K562 (cell line): ENCODE measurements at regions not wholly inside any gene's neighbourhood (a gene's known extent, or its start where the extent isn't known, plus 50 kb on each side); places are given as distances from the start of the nearest gene placed in this dataset.

ENCODE experiments used
- ATAC-seq: fragments of 200-7000 bp; cut with Tn5 transposase; 3 replicates; pipeline ENCODE4 v1.9.1; 2020; ENCODE audit warnings: moderate library complexity
- BruUV-seq: library from RNA; stranded (reverse); fragments of 400-500 nt; replicated peaks from 2 replicates; lab custom pipeline; 2021; lab: Mats Ljungman, UMichigan
- CTCF ChIA-PET: fragments of 300-600 bp; formaldehyde crosslinking; extraction: SDS; loops from one replicate; lab custom pipeline; 2021; ENCODE audit warnings: low intra/inter-chr PET ratio; lab: Yijun Ruan, JAX
- POLR2A ChIA-PET: fragments of 300-600, 350-650 bp; sonication (Branson Sonifier 250); formaldehyde crosslinking; extraction: SDS; loops from one replicate; lab custom pipeline; 2021; ENCODE audit warnings: antibody characterized with exemption, inconsistent platforms; lab: Yijun Ruan, JAX
- DNase-seq, 4 experiments: peaks; one replicate each; pipeline versions ENCODE4 v3.0.0 to v3.0.0-alpha.2; 2011 to 2018; ENCODE audit warnings: low spot score in 3 of 4, mixed read lengths in 3 of 4; ENCODE audit errors: extremely low read depth in 1 of 4
- FAIRE-seq: peaks from 2 replicates; lab custom pipeline; 2011; peaks lifted over from hg19 to GRCh38; lab: Jason Lieb, UNC
- H2AFZ ChIP-seq: 2 replicates; pipeline ENCODE4 v1.6.0; 2011; ENCODE audit warnings: low read depth, low read length, control low read depth, inconsistent platforms
- H3K27ac ChIP-seq: fragments of 200-600 bp; 3 replicates; pipeline ENCODE4 v1.8.0; 2011; ENCODE audit warnings: low read depth, mild to moderate bottlenecking, control low read depth, inconsistent platforms, low read length, moderate library complexity, mixed read lengths; ENCODE audit errors: extremely low read depth
- H3K27me3 ChIP-seq, 2 experiments: fragments of 300-600 bp in 1 of 2; 2 replicates in 1 of 2; 3 replicates in 1 of 2; pipeline versions ENCODE4 v1.6.0 to v1.8.0; 2011; ENCODE audit warnings: inconsistent platforms in 2 of 2, low read length in 2 of 2, mild to moderate bottlenecking in 1 of 2, mixed read lengths in 1 of 2, moderate library complexity in 1 of 2; ENCODE audit not compliant: control insufficient read depth in 2 of 2, insufficient read depth in 2 of 2
- H3K36me3 ChIP-seq: fragments of 300-600 bp; 3 replicates; pipeline ENCODE4 v1.8.0; 2011; ENCODE audit warnings: mild to moderate bottlenecking, low read length, inconsistent platforms; ENCODE audit not compliant: control insufficient read depth, insufficient read depth
- H3K4me1 ChIP-seq, 2 experiments: fragments of 200-600 bp in 1 of 2; replicated peaks in 1 of 2; 2 replicates in 1 of 2; 3 replicates in 1 of 2; pipeline versions ENCODE4 v1.5.1 to v1.8.0; 2011; ENCODE audit warnings: inconsistent platforms in 2 of 2, low read length in 2 of 2, mild to moderate bottlenecking in 1 of 2, mixed read lengths in 1 of 2, moderate library complexity in 1 of 2; ENCODE audit not compliant: control insufficient read depth in 2 of 2, insufficient read depth in 2 of 2
- H3K4me2 ChIP-seq: 2 replicates; pipeline ENCODE4 v1.6.1; 2011; ENCODE audit warnings: low read length, control low read depth, inconsistent platforms, mixed read lengths; ENCODE audit not compliant: insufficient read depth
- H3K4me3 ChIP-seq: fragments of 200-600 bp; sonication (generic), shearing (Covaris generic); 2 replicates; pipeline ENCODE4 v1.5.1; 2016; ENCODE audit warnings: control low read depth, inconsistent platforms
- H3K79me2 ChIP-seq: fragments of 200-600 bp; 3 replicates; pipeline ENCODE4 v1.8.0; 2011; ENCODE audit warnings: low read length, inconsistent platforms; ENCODE audit not compliant: control insufficient read depth, insufficient read depth
- H3K9ac ChIP-seq, 2 experiments: 2 replicates each; pipeline versions ENCODE4 v1.6.0 to v1.6.1; 2011; ENCODE audit warnings: low read depth in 2 of 2, low read length in 2 of 2, control low read depth in 1 of 2, inconsistent platforms in 1 of 2, mild to moderate bottlenecking in 1 of 2, mixed read lengths in 1 of 2; ENCODE audit not compliant: insufficient read depth in 1 of 2
- H3K9me1 ChIP-seq: one replicate; pipeline ENCODE4 v1.6.0; 2011; ENCODE audit warnings: inconsistent platforms, mild to moderate bottlenecking, low read length, moderate library complexity; ENCODE audit not compliant: control insufficient read depth, insufficient read depth
- H3K9me3 ChIP-seq: replicated peaks from 2 replicates; pipeline ENCODE4 v1.5.1; 2011; ENCODE audit warnings: low read depth, low read length, inconsistent platforms; ENCODE audit not compliant: control insufficient read depth, insufficient read depth
- H4K20me1 ChIP-seq: replicated peaks from 2 replicates; pipeline ENCODE4 v1.6.1; 2011; ENCODE audit warnings: low read length, inconsistent platforms, mixed read lengths; ENCODE audit not compliant: control insufficient read depth, insufficient read depth
- DIDO1 ChIP-seq: fragments of 450-650 bp; IDR thresholded peaks from 2 replicates; pipeline ENCODE4 v1.6.1; 2016; ENCODE audit warnings: low read depth, missing biosample characterization, missing genetic modification characterization
- E2F3 ChIP-seq: fragments of 250-450 bp; sonication (Bioruptor Pico); IDR thresholded peaks from 2 replicates; pipeline ENCODE4 v1.4.0; 2020; ENCODE audit warnings: mild to moderate bottlenecking
- FOXP1 ChIP-seq: sonication (generic); formaldehyde crosslinking; IDR thresholded peaks from 2 replicates; pipeline ENCODE4 v1.8.0; 2022; ENCODE audit warnings: mild to moderate bottlenecking, missing genetic modification reagents
- HDAC8 ChIP-seq: fragments of 450-650 bp; IDR thresholded peaks from 2 replicates; pipeline ENCODE4 v1.6.1; 2016; ENCODE audit warnings: mild to moderate bottlenecking, missing genetic modification characterization, moderate library complexity, missing compliant biosample characterization
- KAT2B ChIP-seq: IDR thresholded peaks from one replicate; pipeline ENCODE4 v1.6.1; 2012; ENCODE audit warnings: low read depth, mild to moderate bottlenecking, control low read depth, inconsistent platforms, low read length, moderate library complexity
- KAT7 ChIP-seq: sonication (generic); formaldehyde crosslinking; IDR thresholded peaks from 2 replicates; pipeline ENCODE4 v1.8.0; 2022; ENCODE audit warnings: missing genetic modification reagents, mild to moderate bottlenecking, borderline replicate concordance
- NONO ChIP-seq, 2 experiments: fragments of 200-400 bp in 1 of 2; fragments of 450-650 bp in 1 of 2; formaldehyde crosslinking in 1 of 2; IDR thresholded peaks; 2 replicates each; pipeline ENCODE4 v1.6.1; 2017; ENCODE audit warnings: low read depth in 2 of 2, mild to moderate bottlenecking in 2 of 2, moderate library complexity in 2 of 2, low read length in 1 of 2
- OTX1 ChIP-seq: fragments of 450-650 bp; formaldehyde crosslinking; IDR thresholded peaks from 2 replicates; pipeline ENCODE4 v1.4.0; 2022; ENCODE audit warnings: mild to moderate bottlenecking
- RBM25 ChIP-seq: fragments of 200-400 bp; formaldehyde crosslinking; IDR thresholded peaks from 2 replicates; pipeline ENCODE4 v1.6.1; 2018; ENCODE audit warnings: low read length, low read depth, moderate library complexity; ENCODE audit not compliant: severe bottlenecking
- ZNF184 ChIP-seq: sonication (generic); formaldehyde crosslinking; IDR thresholded peaks from 2 replicates; pipeline ENCODE4 v1.5.0; 2020; ENCODE audit warnings: missing genetic modification reagents
- ZNF23 ChIP-seq: fragments of 250-450 bp; sonication (Bioruptor Pico); IDR thresholded peaks from 2 replicates; pipeline ENCODE4 v1.4.0; 2020; ENCODE audit warnings: mild to moderate bottlenecking
- WGBS: fragments of 100-300 bp; shearing (Covaris generic); methylation state at CpG from one replicate; pipeline ENCODE4 v1.1.6; 2016; ENCODE audit warnings: low coverage, mixed read lengths; ENCODE audit not compliant: insufficient coverage; ENCODE audit errors: missing lambda C conversion rate; 5-methylcytosine and 5-hydroxymethylcytosine counted together
- in situ Hi-C: fragments of 300-500 bp; cut with MboI; formaldehyde crosslinking; loops from 4 replicates; pipeline ENCODE4 v1.15.0; 2018; ENCODE audit warnings: inconsistent platforms, mixed read lengths
- intact Hi-C: fragments of 100-400 bp; cut with micrococcal nuclease; formaldehyde crosslinking; loops from 2 replicates; pipeline ENCODE4 v1.14.2; 2022
- TF ChIP-seq, protein P1 (sequence below): fragments of 250-450 bp; sonication (Bioruptor Pico); IDR thresholded peaks from 2 replicates; pipeline ENCODE4 v1.8.0; 2022; ENCODE audit warnings: inconsistent platforms
- TF ChIP-seq, protein P2 (sequence below): sonication (generic); formaldehyde crosslinking; IDR thresholded peaks from 2 replicates; pipeline ENCODE4 v1.5.0; 2020; ENCODE audit warnings: missing genetic modification reagents

DNA sequence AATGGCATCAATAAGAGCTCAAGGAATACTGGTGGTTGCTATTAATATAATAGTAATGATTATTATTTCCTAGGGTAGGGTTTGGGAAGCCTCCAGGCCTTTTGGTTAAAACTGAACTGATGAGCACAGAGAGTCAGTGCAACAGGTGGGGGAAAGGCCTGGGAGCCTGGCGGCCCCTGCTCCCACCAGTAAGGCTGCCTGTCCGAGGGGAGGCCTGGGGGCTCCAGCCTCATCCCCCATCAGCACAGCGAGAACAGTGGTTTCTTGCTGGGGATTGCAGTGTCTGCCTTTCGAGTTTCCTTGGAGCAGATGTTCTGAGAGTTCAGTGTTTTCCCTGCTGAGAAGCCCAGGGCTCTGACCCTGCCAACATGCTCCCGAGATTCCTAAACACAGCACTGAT, 340.4 kb downstream of the CDH26 start:
- Histone ChIP-seq H3K9me3 (no peaks in the 10 kb centered on the region), H3K4me2 (no peak overlapping the region), H3K27ac (no peak overlapping the region), H2AFZ (no peak overlapping the region), H4K20me1 (no peaks in the 10 kb centered on the region; the same call in 1 of the 2 replicates), H3K4me3 (no peak overlapping the region), H3K36me3 (no peaks in the 10 kb centered on the region), H3K9ac (no peak overlapping the region), H3K79me2 (no peaks in the 10 kb centered on the region), H3K27me3 (peaks cover 0 to 6% of the 10 kb centered on the region in 2 experiments; a peak in 1 of 5 replicates), H3K4me1 (no peaks in the 10 kb centered on the region), H3K9me1 (no peaks in the 10 kb centered on the region)
- in situ Hi-C loops (no loop called here), intact Hi-C loops (no loop called here)
- no peak for ATAC-seq
- no peak for TF ChIP-seq ZNF23 (CRISPR knock-in tag)
- TF ChIP-seq, protein P1, sequence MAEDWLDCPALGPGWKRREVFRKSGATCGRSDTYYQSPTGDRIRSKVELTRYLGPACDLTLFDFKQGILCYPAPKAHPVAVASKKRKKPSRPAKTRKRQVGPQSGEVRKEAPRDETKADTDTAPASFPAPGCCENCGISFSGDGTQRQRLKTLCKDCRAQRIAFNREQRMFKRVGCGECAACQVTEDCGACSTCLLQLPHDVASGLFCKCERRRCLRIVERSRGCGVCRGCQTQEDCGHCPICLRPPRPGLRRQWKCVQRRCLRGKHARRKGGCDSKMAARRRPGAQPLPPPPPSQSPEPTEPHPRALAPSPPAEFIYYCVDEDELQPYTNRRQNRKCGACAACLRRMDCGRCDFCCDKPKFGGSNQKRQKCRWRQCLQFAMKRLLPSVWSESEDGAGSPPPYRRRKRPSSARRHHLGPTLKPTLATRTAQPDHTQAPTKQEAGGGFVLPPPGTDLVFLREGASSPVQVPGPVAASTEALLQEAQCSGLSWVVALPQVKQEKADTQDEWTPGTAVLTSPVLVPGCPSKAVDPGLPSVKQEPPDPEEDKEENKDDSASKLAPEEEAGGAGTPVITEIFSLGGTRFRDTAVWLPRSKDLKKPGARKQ (CRISPR knock-in tag), result no peak
- TF ChIP-seq E2F3 (CRISPR knock-in tag), result no peak
- TF ChIP-seq FOXP1 (CRISPR knock-in tag), result no peak
- TF ChIP-seq, protein P2, sequence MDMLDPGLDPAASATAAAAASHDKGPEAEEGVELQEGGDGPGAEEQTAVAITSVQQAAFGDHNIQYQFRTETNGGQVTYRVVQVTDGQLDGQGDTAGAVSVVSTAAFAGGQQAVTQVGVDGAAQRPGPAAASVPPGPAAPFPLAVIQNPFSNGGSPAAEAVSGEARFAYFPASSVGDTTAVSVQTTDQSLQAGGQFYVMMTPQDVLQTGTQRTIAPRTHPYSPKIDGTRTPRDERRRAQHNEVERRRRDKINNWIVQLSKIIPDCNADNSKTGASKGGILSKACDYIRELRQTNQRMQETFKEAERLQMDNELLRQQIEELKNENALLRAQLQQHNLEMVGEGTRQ, result no peak
- no peak for TF ChIP-seq RBM25
- no peak for TF ChIP-seq ZNF184 (CRISPR knock-in tag)
- no peak for TF ChIP-seq OTX1 (CRISPR knock-in tag)
- no peak for TF ChIP-seq KAT2B
- TF ChIP-seq NONO (IDR thresholded peaks at IDR 0.05; ENCODE audit: low read depth in 2 of 2, low read length in 1 of 2), result no peak
- no peak for TF ChIP-seq KAT7
- no peak for TF ChIP-seq DIDO1 (tag)
- TF ChIP-seq HDAC8 (tag), result no peak
- DNase-seq, result no peak
- 2% methylated on average over 5 of the region's 5 CpGs for WGBS
- FAIRE-seq, result no peak
- BruUV-seq, result no TSS peak
- ChIA-PET POLR2A (no interaction called here), CTCF (no interaction called here)
